ENCODE measurements at regions not wholly inside any gene's neighbourhood (a gene's known extent, or its start where the extent isn't known, plus 50 kb on each side); places are given as distances from the start of the nearest gene placed in this dataset.

- no peak for DNase-seq
Observed at GRCh38 chr2:107412209-107412904, 414.3 kb upstream of the RGPD4 start.

DNA sequence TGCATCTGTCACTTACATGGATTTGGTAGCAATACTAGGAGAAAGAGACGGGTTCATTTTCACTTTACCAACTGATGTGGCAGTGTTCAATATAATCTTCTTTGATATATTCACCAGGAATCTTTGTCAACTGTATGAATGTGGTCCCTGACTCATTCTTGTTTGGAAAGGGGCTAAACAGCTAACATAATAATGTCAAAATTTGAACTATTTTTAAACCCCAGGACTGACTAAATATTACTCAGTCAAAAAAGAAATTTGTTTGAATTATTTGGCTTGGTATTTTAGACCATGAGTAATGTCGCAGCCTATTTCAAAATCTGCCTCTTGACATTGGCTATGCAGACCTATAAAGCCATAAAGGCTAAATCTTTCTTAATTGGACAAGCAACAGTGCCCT, 413.7 kb upstream of the RGPD4 start:
- TF ChIP-seq GATA1 (IDR thresholded peaks at IDR 0.05; ENCODE audit: low read depth, low read length) (no peak), POLR2A (IDR thresholded peaks at IDR 0.05; ENCODE audit: low read length) (no peak)
- DNase-seq: no peak

More at GRCh38 chr2:107412209-107412904, 414.3 kb upstream of the RGPD4 start:
- TF ChIP-seq POLR2A (IDR thresholded peaks at IDR 0.05; ENCODE audit: low read length): no peak
- TF ChIP-seq GATA1 (IDR thresholded peaks at IDR 0.05; ENCODE audit: low read depth, low read length): no peak

- no peak for TF ChIP-seq GATA1 (IDR thresholded peaks at IDR 0.05; ENCODE audit: low read depth, low read length)
- TF ChIP-seq POLR2A (IDR thresholded peaks at IDR 0.05; ENCODE audit: low read length): no peak
- no peak for DNase-seq
Observed at GRCh38 chr2:107414376-107414775, 412.3 kb upstream of the RGPD4 start.

DNA sequence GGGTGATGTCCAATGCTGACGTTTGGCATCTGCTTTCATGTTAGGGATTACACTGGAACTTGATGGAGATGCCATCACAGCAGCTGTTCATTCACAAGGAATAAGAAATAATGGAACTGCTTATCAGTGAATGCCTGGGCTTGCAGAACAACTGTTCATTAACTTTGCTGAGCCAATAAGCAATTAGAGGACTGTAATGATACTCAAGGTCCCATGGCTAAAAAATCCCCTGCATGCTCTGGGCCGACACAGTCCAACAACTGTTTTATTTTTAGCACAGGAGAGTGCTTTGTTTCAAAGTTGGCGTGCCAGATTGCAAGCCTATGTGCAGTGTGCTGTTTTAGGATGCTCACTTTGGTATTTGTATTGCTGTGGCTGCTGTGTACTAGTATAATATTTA, 408.0 kb upstream of the RGPD4 start:
- DNase-seq: no peak
- TF ChIP-seq POLR2A (IDR thresholded peaks at IDR 0.05; ENCODE audit: low read length) (no peak), GATA1 (IDR thresholded peaks at IDR 0.05; ENCODE audit: low read depth, low read length) (no peak)

DNA sequence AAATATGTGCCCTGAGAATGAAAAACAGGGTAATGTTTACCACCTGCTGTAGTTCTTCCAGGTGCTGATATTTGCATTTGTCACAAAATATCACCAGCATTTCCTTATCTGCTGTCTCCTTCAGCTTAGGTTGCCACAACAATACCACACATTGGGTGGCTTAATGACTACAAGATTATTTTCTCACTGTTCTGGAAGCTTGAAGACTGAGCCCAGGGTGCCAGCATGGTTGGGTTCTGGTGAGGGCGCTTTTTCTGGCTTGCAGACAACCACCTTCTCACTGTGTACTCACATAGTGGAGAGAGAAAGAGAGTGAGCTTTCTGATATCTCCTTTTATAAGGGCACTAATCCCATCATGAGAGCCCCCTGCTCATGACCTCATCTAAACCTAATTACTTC, 407.5 kb upstream of the RGPD4 start:
- TF ChIP-seq POLR2A (IDR thresholded peaks at IDR 0.05; ENCODE audit: low read length): no peak
- no peak for TF ChIP-seq GATA1 (IDR thresholded peaks at IDR 0.05; ENCODE audit: low read depth, low read length)
- DNase-seq: no peak

DNA sequence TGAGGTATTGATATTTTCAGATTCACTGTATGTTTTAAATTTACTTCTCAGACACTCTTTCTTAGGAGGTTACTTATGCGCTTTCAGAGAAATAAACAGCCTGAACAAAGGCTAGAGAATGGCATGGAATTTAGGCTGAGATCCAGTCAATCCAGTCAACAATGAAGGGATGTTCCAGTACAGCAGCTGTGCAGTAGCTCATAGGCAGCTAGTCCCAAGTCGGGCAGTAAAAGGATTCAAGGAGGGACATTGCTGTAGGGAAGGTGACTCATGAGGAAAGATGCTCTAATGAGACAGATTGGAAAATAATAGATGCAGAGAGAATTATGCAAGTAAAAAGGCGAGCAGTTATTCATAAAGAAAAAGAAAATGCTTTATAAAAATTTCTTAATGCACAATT, 397.9 kb upstream of the RGPD4 start:
- no peak for TF ChIP-seq POLR2A (IDR thresholded peaks at IDR 0.05; ENCODE audit: low read length)
- no peak for TF ChIP-seq GATA1 (IDR thresholded peaks at IDR 0.05; ENCODE audit: low read depth, low read length)
- DNase-seq: no peak

GRCh38 chr2:107430006-107430405, 396.7 kb upstream of the RGPD4 start:
- TF ChIP-seq POLR2A (IDR thresholded peaks at IDR 0.05; ENCODE audit: low read length) (no peak), GATA1 (IDR thresholded peaks at IDR 0.05; ENCODE audit: low read depth, low read length) (no peak)
- no peak for DNase-seq

DNA sequence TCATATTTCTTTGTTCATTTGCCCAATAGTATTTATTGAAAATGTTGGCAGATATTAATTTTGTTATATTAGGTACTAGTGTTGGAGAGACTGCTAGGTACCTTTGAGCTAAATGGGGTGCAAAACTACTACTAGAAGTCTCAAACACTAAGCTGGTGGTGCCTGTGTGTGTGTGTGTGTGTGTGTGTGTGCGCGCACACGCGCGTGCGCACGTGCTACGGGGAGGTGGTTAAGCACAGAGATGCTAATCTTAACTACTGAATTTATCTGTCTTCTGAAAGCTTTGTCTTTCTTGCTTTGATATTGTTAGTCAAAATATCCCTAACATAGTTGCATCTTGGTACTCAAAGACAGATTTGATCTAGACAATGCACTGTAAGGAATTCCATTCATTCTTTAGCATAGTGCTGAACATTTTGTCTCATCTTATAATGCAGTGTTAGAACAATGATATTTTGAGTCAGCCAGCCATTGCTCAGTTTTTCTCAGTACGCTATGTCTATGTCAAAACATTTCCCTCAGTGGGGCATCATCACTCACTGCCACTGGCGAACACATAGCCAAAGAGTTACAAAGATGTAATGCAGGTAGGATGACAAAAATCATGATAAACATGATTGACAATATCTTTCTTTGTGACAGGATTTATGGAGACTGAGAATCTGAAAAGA, 396.0 kb upstream of the RGPD4 start:
- no peak for TF ChIP-seq POLR2A (IDR thresholded peaks at IDR 0.05; ENCODE audit: low read length)
- no peak for TF ChIP-seq GATA1 (IDR thresholded peaks at IDR 0.05; ENCODE audit: low read depth, low read length)
- DNase-seq: no peak

- no peak for DNase-seq
- TF ChIP-seq GATA1 (IDR thresholded peaks at IDR 0.05; ENCODE audit: low read depth, low read length) (no peak), POLR2A (IDR thresholded peaks at IDR 0.05; ENCODE audit: low read length) (no peak)
Observed at GRCh38 chr2:107436281-107436680, 390.4 kb upstream of the RGPD4 start.

DNA sequence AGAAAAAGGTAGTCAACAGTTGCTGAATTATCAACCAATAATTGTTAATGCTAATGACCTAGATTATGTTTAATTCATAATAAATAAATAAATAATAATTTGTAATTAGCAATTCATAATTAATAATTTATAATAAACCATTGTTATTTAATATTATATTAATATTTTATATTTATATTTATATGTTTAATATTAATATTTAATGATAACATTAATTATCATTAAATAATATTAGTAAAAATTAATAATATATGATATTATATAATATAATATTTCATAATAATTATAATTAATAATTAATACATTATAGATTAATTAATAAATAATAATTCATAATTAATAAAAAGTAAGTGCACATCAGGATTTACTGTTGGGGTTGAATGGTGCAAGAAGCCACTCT, 389.4 kb upstream of the RGPD4 start:
- no peak for TF ChIP-seq POLR2A (IDR thresholded peaks at IDR 0.05; ENCODE audit: low read length)
- TF ChIP-seq GATA1 (IDR thresholded peaks at IDR 0.05; ENCODE audit: low read depth, low read length): no peak
- DNase-seq: no peak

- TF ChIP-seq POLR2A (IDR thresholded peaks at IDR 0.05; ENCODE audit: low read length): no peak
- no peak for TF ChIP-seq GATA1 (IDR thresholded peaks at IDR 0.05; ENCODE audit: low read depth, low read length)
- DNase-seq: no peak
Observed at GRCh38 chr2:107437807-107438206, 388.9 kb upstream of the RGPD4 start.

DNA sequence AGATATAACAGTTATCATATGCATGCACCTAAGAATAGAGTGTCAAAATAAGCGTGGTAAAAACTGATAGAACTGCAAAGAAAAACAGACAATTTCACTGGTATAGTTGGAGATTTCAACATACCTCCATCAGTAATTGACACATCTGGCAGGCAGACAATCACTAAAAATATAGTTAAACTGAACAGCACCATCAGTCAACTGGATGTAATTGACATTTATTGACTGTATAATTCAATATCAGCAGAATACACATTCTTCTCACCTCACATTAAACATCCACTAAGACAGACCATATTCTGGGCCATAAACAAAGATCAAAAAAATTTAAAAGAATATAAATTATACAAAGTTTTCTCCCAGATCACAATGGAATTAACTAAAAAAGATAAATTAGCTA, 378.5 kb upstream of the RGPD4 start:
- TF ChIP-seq GATA1 (IDR thresholded peaks at IDR 0.05; ENCODE audit: low read depth, low read length) (no peak), POLR2A (IDR thresholded peaks at IDR 0.05; ENCODE audit: low read length) (no peak)
- DNase-seq: no peak

- DNase-seq: no peak
- TF ChIP-seq GATA1 (IDR thresholded peaks at IDR 0.05; ENCODE audit: low read depth, low read length) (no peak), POLR2A (IDR thresholded peaks at IDR 0.05; ENCODE audit: low read length) (no peak)
Observed at GRCh38 chr2:107461301-107461700, 365.4 kb upstream of the RGPD4 start.

- no peak for DNase-seq
- TF ChIP-seq GATA1 (IDR thresholded peaks at IDR 0.05; ENCODE audit: low read depth, low read length) (no peak), POLR2A (IDR thresholded peaks at IDR 0.05; ENCODE audit: low read length) (no peak)
Observed at GRCh38 chr2:107462181-107462580, 364.5 kb upstream of the RGPD4 start.

- TF ChIP-seq GATA1 (IDR thresholded peaks at IDR 0.05; ENCODE audit: low read depth, low read length) (no peak), POLR2A (IDR thresholded peaks at IDR 0.05; ENCODE audit: low read length) (no peak)
- no peak for DNase-seq
Observed at GRCh38 chr2:107466241-107466640, 360.5 kb upstream of the RGPD4 start.

Measured in erythroblast (primary cell).